Osteoblast (primary cell): ENCODE measurements at regions not wholly inside any gene's neighbourhood (a gene's known extent, or its start where the extent isn't known, plus 50 kb on each side); places are given as distances from the start of the nearest gene placed in this dataset.
A peak's percentile ranks its signal among the peaks of the same experiment; 100 is the strongest.

Experiments
- DNase-seq: peaks from one replicate; pipeline ENCODE4 v3.0.0; 2011; ENCODE audit warnings: low spot score, mixed read lengths; ENCODE audit not compliant: insufficient read length; ENCODE audit errors: missing footprints
- H2AFZ ChIP-seq: 2 replicates; pipeline ENCODE4 v1.6.0; 2011; ENCODE audit warnings: mild to moderate bottlenecking, low read length
- H3K27ac ChIP-seq: 2 replicates; pipeline ENCODE4 v1.5.1; 2011; ENCODE audit warnings: mild to moderate bottlenecking, low read depth, low read length, moderate library complexity
- H3K27me3 ChIP-seq: 2 replicates; pipeline ENCODE4 v1.6.0; 2012; ENCODE audit warnings: mild to moderate bottlenecking, control low read depth, inconsistent platforms, low read length, moderate library complexity; ENCODE audit not compliant: insufficient read depth
- H3K36me3 ChIP-seq: 2 replicates; pipeline ENCODE4 v1.5.1; 2011; ENCODE audit warnings: mild to moderate bottlenecking, low read length, control low read depth, moderate library complexity; ENCODE audit not compliant: insufficient read depth
- H3K4me1 ChIP-seq: 2 replicates; pipeline ENCODE4 v1.5.1; 2011; ENCODE audit warnings: mild to moderate bottlenecking, low read length, control low read depth, moderate library complexity; ENCODE audit not compliant: insufficient read depth
- H3K4me2 ChIP-seq: 2 replicates; pipeline ENCODE4 v1.6.0; 2011; ENCODE audit warnings: mild to moderate bottlenecking, low read length; ENCODE audit not compliant: insufficient read depth
- H3K4me3 ChIP-seq: fragments of 200-600 bp; sonication (generic); 3 replicates; pipeline ENCODE4 v1.5.1; 2012; ENCODE audit warnings: mild to moderate bottlenecking, low read length, inconsistent platforms; ENCODE audit not compliant: insufficient read depth
- H3K79me2 ChIP-seq: 2 replicates; pipeline ENCODE4 v1.6.0; 2012; ENCODE audit warnings: mild to moderate bottlenecking, low read length, control low read depth, inconsistent platforms; ENCODE audit not compliant: insufficient read depth
- H3K9me3 ChIP-seq: 2 replicates; pipeline ENCODE4 v1.5.1; 2011; ENCODE audit warnings: low read depth, low read length, control low read depth
- H4K20me1 ChIP-seq: 2 replicates; pipeline ENCODE4 v1.6.0; 2012; ENCODE audit warnings: mild to moderate bottlenecking, low read length, control low read depth; ENCODE audit not compliant: insufficient read depth
- TF ChIP-seq, protein P1 (sequence below): IDR thresholded peaks from 2 replicates; pipeline ENCODE4 v1.5.1; 2011; ENCODE audit warnings: mild to moderate bottlenecking, low read depth, low read length, moderate library complexity; ENCODE audit errors: extremely low read depth

- H4K20me1 ChIP-seq: no peaks in the 10 kb centered on the region
- no peaks in the 10 kb centered on the region for H3K27me3 ChIP-seq
- H3K36me3 ChIP-seq: no peaks in the 10 kb centered on the region
- DNase-seq: no peak
- no peak overlapping the region for H3K4me3 ChIP-seq
- TF ChIP-seq, protein P1, sequence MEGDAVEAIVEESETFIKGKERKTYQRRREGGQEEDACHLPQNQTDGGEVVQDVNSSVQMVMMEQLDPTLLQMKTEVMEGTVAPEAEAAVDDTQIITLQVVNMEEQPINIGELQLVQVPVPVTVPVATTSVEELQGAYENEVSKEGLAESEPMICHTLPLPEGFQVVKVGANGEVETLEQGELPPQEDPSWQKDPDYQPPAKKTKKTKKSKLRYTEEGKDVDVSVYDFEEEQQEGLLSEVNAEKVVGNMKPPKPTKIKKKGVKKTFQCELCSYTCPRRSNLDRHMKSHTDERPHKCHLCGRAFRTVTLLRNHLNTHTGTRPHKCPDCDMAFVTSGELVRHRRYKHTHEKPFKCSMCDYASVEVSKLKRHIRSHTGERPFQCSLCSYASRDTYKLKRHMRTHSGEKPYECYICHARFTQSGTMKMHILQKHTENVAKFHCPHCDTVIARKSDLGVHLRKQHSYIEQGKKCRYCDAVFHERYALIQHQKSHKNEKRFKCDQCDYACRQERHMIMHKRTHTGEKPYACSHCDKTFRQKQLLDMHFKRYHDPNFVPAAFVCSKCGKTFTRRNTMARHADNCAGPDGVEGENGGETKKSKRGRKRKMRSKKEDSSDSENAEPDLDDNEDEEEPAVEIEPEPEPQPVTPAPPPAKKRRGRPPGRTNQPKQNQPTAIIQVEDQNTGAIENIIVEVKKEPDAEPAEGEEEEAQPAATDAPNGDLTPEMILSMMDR: no peak
- no peaks in the 10 kb centered on the region for H3K79me2 ChIP-seq
- H3K4me2 ChIP-seq: peak overlapping the region; percentile 41
- no peaks in the 10 kb centered on the region for H3K9me3 ChIP-seq
- no peak overlapping the region for H3K27ac ChIP-seq
- H3K4me1 ChIP-seq: peaks cover 32% of the 10 kb centered on the region
- peak overlapping the region; percentile 56 for H2AFZ ChIP-seq
These were observed 289.2 kb upstream of the USP24 start for GRCh38 chr1:55504306-55504731.

GRCh38 chr1:55503663-55504305 is 288.6 kb upstream of the USP24 start:
- TF ChIP-seq, protein P1: no peak
- Histone ChIP-seq H4K20me1 (no peaks in the 10 kb centered on the region), H3K79me2 (no peaks in the 10 kb centered on the region), H2AFZ (peak overlapping the region; percentile 64), H3K4me1 (peaks cover 32% of the 10 kb centered on the region), H3K36me3 (no peaks in the 10 kb centered on the region), H3K27me3 (no peaks in the 10 kb centered on the region), H3K27ac (no peak overlapping the region), H3K4me2 (peak overlapping the region; percentile 41), H3K4me3 (no peak overlapping the region), H3K9me3 (no peaks in the 10 kb centered on the region)
- no peak for DNase-seq

DNA sequence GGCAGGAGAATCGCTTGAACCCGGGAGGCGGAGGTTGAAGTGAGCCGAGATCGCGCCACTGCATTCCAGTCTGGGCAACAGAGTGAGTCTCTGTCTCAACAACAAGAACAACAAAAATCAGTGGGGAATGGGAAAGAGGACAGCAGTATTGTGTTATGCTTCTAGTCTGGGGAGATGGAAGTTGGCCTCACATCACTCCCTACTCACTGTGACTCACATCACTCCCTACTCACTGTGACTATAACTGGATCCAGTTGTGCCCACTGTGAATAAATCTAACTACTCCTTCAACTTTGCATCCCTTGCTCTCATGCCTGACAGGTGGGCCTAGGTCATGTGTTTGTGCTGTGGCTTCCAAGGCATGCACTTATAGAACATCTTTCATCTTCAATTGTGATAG is 285.4 kb upstream of the USP24 start:
- Histone ChIP-seq H3K27ac (no peak overlapping the region), H2AFZ (no peak overlapping the region), H3K36me3 (no peaks in the 10 kb centered on the region), H3K4me3 (no peak overlapping the region), H3K9me3 (no peaks in the 10 kb centered on the region), H3K4me1 (peaks cover 13% of the 10 kb centered on the region), H3K79me2 (no peaks in the 10 kb centered on the region), H3K4me2 (no peak overlapping the region), H4K20me1 (no peaks in the 10 kb centered on the region), H3K27me3 (no peaks in the 10 kb centered on the region)
- no peak for DNase-seq
- TF ChIP-seq, protein P1: no peak

GRCh38 chr1:55490547-55490946 is 275.4 kb upstream of the USP24 start:
- H3K27ac ChIP-seq: no peak overlapping the region
- H3K36me3 ChIP-seq: no peaks in the 10 kb centered on the region
- no peaks in the 10 kb centered on the region for H3K9me3 ChIP-seq
- no peaks in the 10 kb centered on the region for H3K79me2 ChIP-seq
- H3K4me3 ChIP-seq: no peak overlapping the region
- H3K27me3 ChIP-seq: no peaks in the 10 kb centered on the region
- no peaks in the 10 kb centered on the region for H4K20me1 ChIP-seq
- DNase-seq: no peak
- TF ChIP-seq, protein P1: no peak
- peak overlapping the region; percentile 83 for H2AFZ ChIP-seq
- H3K4me2 ChIP-seq: no peak overlapping the region
- peaks cover 5% of the 10 kb centered on the region for H3K4me1 ChIP-seq
